GM13976 (cell line): ENCODE measurements at regions not wholly inside any gene's neighbourhood (a gene's known extent, or its start where the extent isn't known, plus 50 kb on each side); places are given as distances from the start of the nearest gene placed in this dataset.
"Not testable (repeated sequence)": the region's sequence is repeated elsewhere in the genome, so short reads cannot be mapped to it uniquely, and the experiment has no call there.

Experiments used
- DNase-seq: peaks from one replicate; pipeline ENCODE4 v3.0.0; 2012; ENCODE audit warnings: low spot score
- in situ Hi-C: fragments of 300-500 bp; cut with MboI; formaldehyde crosslinking; loops from one replicate; pipeline ENCODE4 v1.12.0; 2022; ENCODE audit warnings: low sequenced_read_pairs, mixed read lengths, inconsistent platforms; ENCODE audit not compliant: unreplicated experiment
- TF ChIP-seq, protein P1 (sequence below): IDR thresholded peaks from 2 replicates; pipeline ENCODE4 v1.5.1; 2012; ENCODE audit warnings: borderline replicate concordance, mild to moderate bottlenecking; ENCODE audit not compliant: insufficient read depth; ENCODE audit errors: extremely low read depth, missing control alignments, control extremely low read depth

DNA sequence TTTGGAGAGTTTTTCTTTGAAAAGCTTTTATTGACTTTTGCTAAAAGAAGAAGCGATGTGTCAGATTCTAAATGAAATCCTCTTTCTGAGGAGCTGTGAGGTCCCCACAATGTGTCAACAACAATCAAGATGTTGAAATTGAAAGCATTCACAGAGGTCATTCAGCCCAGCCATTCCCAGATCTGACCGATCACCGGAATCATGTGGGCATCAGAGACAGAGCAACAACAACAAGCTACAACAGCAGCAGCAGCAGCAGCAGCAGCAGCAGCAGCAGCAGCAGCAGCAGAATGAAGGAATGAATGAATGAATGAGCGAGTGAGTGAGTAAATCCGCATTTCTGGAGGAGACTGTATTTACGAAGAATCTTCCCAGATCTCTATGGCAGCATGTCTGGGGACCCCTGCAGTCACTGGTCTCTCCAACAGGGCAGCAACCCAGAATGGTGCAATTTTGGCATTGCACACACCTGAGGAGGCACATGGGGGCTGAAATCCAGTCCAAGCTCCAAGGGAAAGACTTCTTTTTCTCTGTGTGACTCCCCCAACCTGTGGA is 299.0 kb downstream of the MYCN start:
- in situ Hi-C loops = no loop called here
- DNase-seq = no peak
- TF ChIP-seq, protein P1, sequence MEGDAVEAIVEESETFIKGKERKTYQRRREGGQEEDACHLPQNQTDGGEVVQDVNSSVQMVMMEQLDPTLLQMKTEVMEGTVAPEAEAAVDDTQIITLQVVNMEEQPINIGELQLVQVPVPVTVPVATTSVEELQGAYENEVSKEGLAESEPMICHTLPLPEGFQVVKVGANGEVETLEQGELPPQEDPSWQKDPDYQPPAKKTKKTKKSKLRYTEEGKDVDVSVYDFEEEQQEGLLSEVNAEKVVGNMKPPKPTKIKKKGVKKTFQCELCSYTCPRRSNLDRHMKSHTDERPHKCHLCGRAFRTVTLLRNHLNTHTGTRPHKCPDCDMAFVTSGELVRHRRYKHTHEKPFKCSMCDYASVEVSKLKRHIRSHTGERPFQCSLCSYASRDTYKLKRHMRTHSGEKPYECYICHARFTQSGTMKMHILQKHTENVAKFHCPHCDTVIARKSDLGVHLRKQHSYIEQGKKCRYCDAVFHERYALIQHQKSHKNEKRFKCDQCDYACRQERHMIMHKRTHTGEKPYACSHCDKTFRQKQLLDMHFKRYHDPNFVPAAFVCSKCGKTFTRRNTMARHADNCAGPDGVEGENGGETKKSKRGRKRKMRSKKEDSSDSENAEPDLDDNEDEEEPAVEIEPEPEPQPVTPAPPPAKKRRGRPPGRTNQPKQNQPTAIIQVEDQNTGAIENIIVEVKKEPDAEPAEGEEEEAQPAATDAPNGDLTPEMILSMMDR = no peak

DNA sequence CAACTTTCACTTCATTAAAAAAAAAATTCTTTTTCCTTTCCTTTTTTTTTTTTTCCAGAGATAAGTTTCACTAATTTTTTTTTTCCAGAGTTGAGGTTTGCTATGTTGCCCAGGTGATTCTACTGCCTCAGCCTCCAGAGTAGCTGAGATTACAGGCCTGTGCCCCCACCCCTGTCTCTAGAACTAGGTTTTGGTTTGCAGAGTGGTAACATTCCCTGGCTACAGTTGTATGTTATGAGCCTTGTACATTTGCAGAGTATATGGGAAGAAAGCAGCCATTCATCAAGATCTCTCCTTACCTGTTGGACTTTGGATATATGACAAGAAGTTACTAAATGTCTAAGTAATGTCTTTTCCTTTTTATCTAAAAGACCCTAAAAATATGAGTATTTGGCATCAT is 298.4 kb downstream of the MYCN start:
- TF ChIP-seq, protein P1 = no peak
- no peak for DNase-seq
- in situ Hi-C loops = no loop called here

DNA sequence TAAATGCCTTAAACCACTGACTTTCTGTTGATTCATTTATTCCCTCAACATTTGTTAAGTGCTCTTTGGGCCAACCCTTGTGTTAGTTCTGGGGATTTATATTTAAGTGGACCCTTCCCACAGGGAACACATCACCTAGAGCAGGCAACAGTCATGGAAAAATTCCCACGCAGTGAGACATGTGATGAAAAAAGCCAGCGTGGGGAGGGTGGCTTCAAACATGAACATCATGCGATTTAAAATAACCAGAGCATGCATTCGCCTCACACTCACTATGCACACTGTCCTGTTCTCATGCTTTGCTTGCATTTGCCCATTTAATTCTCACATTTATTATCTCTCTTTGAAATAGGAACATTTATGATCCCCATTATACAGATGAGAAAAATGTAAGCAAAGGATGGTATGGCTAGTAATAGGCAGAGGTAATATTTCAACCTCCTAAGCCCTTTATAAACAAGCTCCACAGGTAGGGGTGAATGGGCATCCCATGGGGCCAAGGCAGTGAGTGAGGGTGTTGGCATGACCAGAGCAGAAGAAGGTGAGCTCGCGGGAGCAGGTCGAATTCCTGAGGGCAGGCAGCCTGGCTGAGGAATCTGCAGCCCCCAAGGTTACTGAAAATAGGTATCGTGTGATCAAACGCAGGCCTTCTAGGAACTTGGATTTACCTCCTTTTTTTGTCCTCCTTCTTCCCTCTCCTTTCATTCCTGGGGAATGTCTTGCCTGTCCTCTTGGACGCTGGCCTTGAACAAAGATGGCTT is 297.8 kb downstream of the MYCN start:
- TF ChIP-seq, protein P1 = no peak
- DNase-seq = no peak
- in situ Hi-C loops = no loop called here

- DNase-seq = no peak
- TF ChIP-seq, protein P1 = no peak
- in situ Hi-C loops = no loop called here
Measured at GRCh38 chr2:16235747-16236146, 295.4 kb downstream of the MYCN start.

DNA sequence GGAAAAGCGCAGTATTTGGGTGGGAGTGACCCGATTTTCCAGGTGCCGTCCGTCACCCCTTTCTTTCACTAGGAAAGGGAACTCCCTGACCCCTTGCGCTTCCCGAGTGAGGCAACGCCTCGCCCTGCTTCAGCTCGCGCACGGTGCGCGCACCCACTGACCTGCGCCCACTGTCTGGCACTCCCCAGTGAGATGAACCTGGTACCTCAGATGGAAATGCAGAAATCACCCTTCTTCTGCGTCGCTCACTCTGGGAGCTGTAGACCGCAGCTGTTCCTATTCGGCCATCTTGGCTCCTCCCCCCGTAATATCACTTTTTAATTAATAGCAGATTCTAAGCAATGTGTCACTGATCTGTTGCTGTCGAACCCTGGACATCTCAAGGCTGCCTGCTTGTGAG is 294.9 kb downstream of the MYCN start:
- in situ Hi-C loops, DNase-seq: not testable (repeated sequence)

- no peak for DNase-seq
- in situ Hi-C loops = no loop called here
- TF ChIP-seq, protein P1 = no peak
Measured at GRCh38 chr2:16228951-16229350, 288.6 kb downstream of the MYCN start.

DNA sequence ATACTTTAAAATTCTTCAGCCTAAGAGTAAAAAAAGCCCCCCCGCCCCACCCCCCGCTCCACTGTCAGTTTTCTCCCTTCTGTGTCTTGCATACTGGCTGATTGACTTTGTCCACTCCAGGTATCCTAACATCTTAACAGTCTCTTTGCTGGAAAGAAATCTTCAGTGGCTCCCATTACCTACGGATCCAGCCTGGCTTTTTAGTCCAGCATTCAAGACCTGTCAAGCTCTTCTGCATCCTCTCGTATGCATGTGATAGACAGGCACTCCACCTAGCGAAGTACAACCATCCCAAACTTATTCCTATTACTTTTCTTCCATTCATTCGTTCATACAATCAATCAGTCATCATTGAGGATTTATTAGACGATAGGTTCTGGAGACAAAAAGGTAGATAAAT is 288.1 kb downstream of the MYCN start:
- in situ Hi-C loops = no loop called here
- no peak for DNase-seq
- TF ChIP-seq, protein P1 = no peak
